ENCODE measurements at regions not wholly inside any gene's neighbourhood (a gene's known extent, or its start where the extent isn't known, plus 50 kb on each side); places are given as distances from the start of the nearest gene placed in this dataset.

- no peak for TF ChIP-seq CTCF (IDR thresholded peaks at IDR 0.05; ENCODE audit: low read depth, low read length)
- no peak for TF ChIP-seq MAX (IDR thresholded peaks at IDR 0.05; ENCODE audit: low read depth, low read length)
- TF ChIP-seq POLR2A (IDR thresholded peaks at IDR 0.05; ENCODE audit: extremely low read depth, insufficient read length): no peak
- TF ChIP-seq MYC (IDR thresholded peaks at IDR 0.05; ENCODE audit: low read depth, low read length): no peak
These were observed 221.2 kb upstream of the LINGO1 start for GRCh38 chr15:77853910-77854309.

Data from NB4 (cell line).